ENCODE measurements at regions not wholly inside any gene's neighbourhood (a gene's known extent, or its start where the extent isn't known, plus 50 kb on each side); places are given as distances from the start of the nearest gene placed in this dataset.

GRCh38 chr4:138964716-138965426 lies 50.7 kb upstream of the NOCT start:
- no peak for DNase-seq

GRCh38 chr4:138963412-138963811 lies 52.2 kb upstream of the NOCT start:
- no peak for DNase-seq

- no peak for DNase-seq
Measured at GRCh38 chr4:138961664-138962063, 53.9 kb upstream of the NOCT start.

- DNase-seq: no peak
Measured at GRCh38 chr4:138961129-138961528, 54.5 kb upstream of the NOCT start.

GRCh38 chr4:138960175-138960710 lies 55.3 kb upstream of the NOCT start:
- no peak for DNase-seq

GRCh38 chr4:138959097-138959815 lies 56.3 kb upstream of the NOCT start:
- DNase-seq: no peak

GRCh38 chr4:138958519-138958918 lies 57.1 kb upstream of the NOCT start:
- no peak for DNase-seq

GRCh38 chr4:138957302-138957701 lies 58.3 kb upstream of the NOCT start:
- DNase-seq: no peak

GRCh38 chr4:138954428-138954827 lies 61.2 kb upstream of the NOCT start:
- DNase-seq: no peak

GRCh38 chr4:138953961-138954371 lies 61.6 kb upstream of the NOCT start:
- peak; percentile 67 for DNase-seq

GRCh38 chr4:138952411-138952810 lies 63.2 kb upstream of the NOCT start:
- no peak for DNase-seq

GRCh38 chr4:138951764-138952163 lies 63.8 kb upstream of the NOCT start:
- DNase-seq: no peak

GRCh38 chr4:138949866-138950265 lies 65.7 kb upstream of the NOCT start:
- no peak for DNase-seq

- no peak for DNase-seq
Measured at GRCh38 chr4:138948918-138949317, 66.7 kb upstream of the NOCT start.

GRCh38 chr4:138946306-138946705 lies 69.3 kb upstream of the NOCT start:
- DNase-seq: no peak

GRCh38 chr4:138945840-138946239 lies 69.7 kb upstream of the NOCT start:
- DNase-seq: no peak

GRCh38 chr4:138945401-138945800 lies 70.2 kb upstream of the NOCT start:
- no peak for DNase-seq

GRCh38 chr4:138943893-138944292 lies 71.7 kb upstream of the NOCT start:
- DNase-seq: no peak

- DNase-seq: no peak
Measured at GRCh38 chr4:138941037-138941436, 74.5 kb upstream of the NOCT start.

GRCh38 chr4:138939960-138940359 lies 75.6 kb upstream of the NOCT start:
- no peak for DNase-seq

- DNase-seq: peak; percentile 39
Measured at GRCh38 chr4:138938366-138938690, 77.3 kb upstream of the NOCT start.

- DNase-seq: no peak
Measured at GRCh38 chr4:138935135-138935807, 80.3 kb upstream of the NOCT start.

GRCh38 chr4:138927072-138927471 lies 88.5 kb upstream of the NOCT start:
- DNase-seq: no peak
